ENCODE measurements at regions not wholly inside any gene's neighbourhood (a gene's known extent, or its start where the extent isn't known, plus 50 kb on each side); places are given as distances from the start of the nearest gene placed in this dataset.

GRCh38 chr15:62462268-62462667 is 297.2 kb upstream of the C2CD4B start:
- TF ChIP-seq POLR2A (IDR thresholded peaks at IDR 0.05), result no peak
- TF ChIP-seq CTCF (IDR thresholded peaks at IDR 0.05 in 8 of 11, conservative IDR thresholded peaks at IDR 0.05 in 3 of 11), result no peak
- TF ChIP-seq POLR2AphosphoS5 (IDR thresholded peaks at IDR 0.05), result no peak
